ENCODE measurements at regions not wholly inside any gene's neighbourhood (a gene's known extent, or its start where the extent isn't known, plus 50 kb on each side); places are given as distances from the start of the nearest gene placed in this dataset.

DNA sequence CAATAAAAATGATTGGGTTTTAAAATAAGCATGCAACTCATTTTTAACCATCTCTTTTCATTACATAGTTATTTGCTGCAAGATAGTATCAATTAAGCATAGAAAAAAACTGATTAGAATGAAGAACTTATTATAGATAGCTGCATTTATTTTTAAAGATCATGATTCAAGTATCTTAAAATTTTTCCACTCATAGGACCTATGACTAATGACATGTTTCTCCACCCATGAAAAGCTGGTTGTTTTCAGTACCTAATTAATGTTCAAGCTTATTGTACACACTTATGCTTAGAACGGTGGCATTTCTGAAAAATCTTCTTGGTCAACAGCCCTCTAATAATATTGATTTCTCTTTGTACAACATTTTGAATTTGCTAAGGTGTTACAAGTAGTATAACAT lies 193.5 kb upstream of the PITX2 start:
- WGBS (ENCODE audit: missing lambda C conversion rate): 8% methylated on average over 1 of the region's 1 CpG
- ChIA-PET CTCF (no interaction called here), POLR2A (no interaction called here)
- FAIRE-seq: no peak
- TF ChIP-seq JUN (IDR thresholded peaks at IDR 0.05) (no peak), ZC3H11A (IDR thresholded peaks at IDR 0.05) (no peak), ZNF302 (CRISPR knock-in tag; IDR thresholded peaks at IDR 0.05) (no peak), KDM1A (IDR thresholded peaks at IDR 0.05; ENCODE audit: low read depth) (no peak)
- TF ChIP-seq, protein P1, sequence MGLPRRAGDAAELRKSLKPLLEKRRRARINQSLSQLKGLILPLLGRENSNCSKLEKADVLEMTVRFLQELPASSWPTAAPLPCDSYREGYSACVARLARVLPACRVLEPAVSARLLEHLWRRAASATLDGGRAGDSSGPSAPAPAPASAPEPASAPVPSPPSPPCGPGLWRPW (IDR thresholded peaks at IDR 0.05): no peak
- TF ChIP-seq, protein P2, sequence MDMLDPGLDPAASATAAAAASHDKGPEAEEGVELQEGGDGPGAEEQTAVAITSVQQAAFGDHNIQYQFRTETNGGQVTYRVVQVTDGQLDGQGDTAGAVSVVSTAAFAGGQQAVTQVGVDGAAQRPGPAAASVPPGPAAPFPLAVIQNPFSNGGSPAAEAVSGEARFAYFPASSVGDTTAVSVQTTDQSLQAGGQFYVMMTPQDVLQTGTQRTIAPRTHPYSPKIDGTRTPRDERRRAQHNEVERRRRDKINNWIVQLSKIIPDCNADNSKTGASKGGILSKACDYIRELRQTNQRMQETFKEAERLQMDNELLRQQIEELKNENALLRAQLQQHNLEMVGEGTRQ (IDR thresholded peaks at IDR 0.05): no peak
- no peak overlapping the region for H3K4me3 ChIP-seq
- no peak overlapping the region for H3K4me2 ChIP-seq
- no peak for DNase-seq (ENCODE audit: low read depth in 1 of 2, low spot score in 1 of 2)
- no peaks in the 10 kb centered on the region for H3K9me3 ChIP-seq
- ATAC-seq: no peak
- no peak overlapping the region for H3K27ac ChIP-seq
- H3K4me1 ChIP-seq: no peaks in the 10 kb centered on the region

DNA sequence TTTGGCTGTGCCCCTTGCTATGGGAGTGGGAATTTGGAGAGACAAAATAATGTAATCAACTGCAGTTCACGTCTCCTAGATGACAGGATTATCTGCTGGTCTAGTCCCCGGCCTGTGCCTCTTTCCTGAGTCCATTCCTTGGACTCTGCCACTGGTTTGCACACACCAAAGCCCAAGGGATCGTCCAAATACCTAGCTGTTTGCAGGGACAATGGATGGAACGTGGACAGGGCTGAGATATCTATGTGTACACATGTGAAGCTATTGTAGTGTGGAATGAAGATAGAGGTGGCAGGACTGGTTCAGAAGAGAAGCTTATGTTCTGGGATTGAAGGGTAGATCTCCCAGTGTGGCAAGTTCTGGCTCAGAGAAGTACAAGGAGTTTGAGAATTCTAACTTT lies 198.3 kb upstream of the PITX2 start:
- WGBS (ENCODE audit: missing lambda C conversion rate): 11% methylated on average over 4 of the region's 4 CpGs
- ChIA-PET CTCF (no interaction called here), POLR2A (no interaction called here)
- H3K9me3 ChIP-seq: no peaks in the 10 kb centered on the region
- no peak for DNase-seq (ENCODE audit: low read depth in 1 of 2, low spot score in 1 of 2)
- no peak overlapping the region for H3K4me2 ChIP-seq
- no peak for FAIRE-seq
- H3K27ac ChIP-seq: no peak overlapping the region
- ATAC-seq: no peak
- TF ChIP-seq CBX8 (IDR thresholded peaks at IDR 0.05) (no peak), GATA3 (IDR thresholded peaks at IDR 0.05; ENCODE audit: borderline replicate concordance) (no peak)
- TF ChIP-seq, protein P3, sequence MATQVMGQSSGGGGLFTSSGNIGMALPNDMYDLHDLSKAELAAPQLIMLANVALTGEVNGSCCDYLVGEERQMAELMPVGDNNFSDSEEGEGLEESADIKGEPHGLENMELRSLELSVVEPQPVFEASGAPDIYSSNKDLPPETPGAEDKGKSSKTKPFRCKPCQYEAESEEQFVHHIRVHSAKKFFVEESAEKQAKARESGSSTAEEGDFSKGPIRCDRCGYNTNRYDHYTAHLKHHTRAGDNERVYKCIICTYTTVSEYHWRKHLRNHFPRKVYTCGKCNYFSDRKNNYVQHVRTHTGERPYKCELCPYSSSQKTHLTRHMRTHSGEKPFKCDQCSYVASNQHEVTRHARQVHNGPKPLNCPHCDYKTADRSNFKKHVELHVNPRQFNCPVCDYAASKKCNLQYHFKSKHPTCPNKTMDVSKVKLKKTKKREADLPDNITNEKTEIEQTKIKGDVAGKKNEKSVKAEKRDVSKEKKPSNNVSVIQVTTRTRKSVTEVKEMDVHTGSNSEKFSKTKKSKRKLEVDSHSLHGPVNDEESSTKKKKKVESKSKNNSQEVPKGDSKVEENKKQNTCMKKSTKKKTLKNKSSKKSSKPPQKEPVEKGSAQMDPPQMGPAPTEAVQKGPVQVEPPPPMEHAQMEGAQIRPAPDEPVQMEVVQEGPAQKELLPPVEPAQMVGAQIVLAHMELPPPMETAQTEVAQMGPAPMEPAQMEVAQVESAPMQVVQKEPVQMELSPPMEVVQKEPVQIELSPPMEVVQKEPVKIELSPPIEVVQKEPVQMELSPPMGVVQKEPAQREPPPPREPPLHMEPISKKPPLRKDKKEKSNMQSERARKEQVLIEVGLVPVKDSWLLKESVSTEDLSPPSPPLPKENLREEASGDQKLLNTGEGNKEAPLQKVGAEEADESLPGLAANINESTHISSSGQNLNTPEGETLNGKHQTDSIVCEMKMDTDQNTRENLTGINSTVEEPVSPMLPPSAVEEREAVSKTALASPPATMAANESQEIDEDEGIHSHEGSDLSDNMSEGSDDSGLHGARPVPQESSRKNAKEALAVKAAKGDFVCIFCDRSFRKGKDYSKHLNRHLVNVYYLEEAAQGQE (IDR thresholded peaks at IDR 0.05): no peak
- no peak overlapping the region for H3K4me3 ChIP-seq
- H3K4me1 ChIP-seq: no peaks in the 10 kb centered on the region

DNA sequence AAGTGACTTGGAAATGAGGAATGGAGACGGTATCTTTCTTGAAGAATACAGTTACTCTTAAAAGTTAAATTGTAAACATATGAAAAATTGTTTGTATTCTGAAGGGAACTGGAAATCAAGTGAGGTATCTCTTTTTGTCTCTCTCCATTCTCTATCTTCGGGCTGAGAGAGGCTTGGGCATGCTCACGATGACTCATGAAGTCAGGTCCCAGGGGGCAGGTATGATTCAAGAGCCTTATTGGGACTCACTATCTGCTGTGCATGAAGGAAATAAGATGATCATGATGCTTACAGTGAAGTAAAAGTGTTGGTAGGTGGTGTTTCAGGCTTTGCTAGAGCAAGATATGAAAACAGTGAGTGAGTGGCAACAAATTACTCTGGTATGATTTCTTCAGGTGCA lies 200.4 kb upstream of the PITX2 start:
- Histone ChIP-seq H3K4me2 (no peak overlapping the region), H3K9me3 (no peaks in the 10 kb centered on the region), H3K27ac (no peak overlapping the region), H3K4me3 (no peak overlapping the region), H3K4me1 (no peaks in the 10 kb centered on the region)
- ChIA-PET POLR2A (no interaction called here), CTCF (no interaction called here)
- FAIRE-seq (no peak), DNase-seq (ENCODE audit: low read depth in 1 of 2, low spot score in 1 of 2) (no peak), ATAC-seq (no peak)
- TF ChIP-seq ESRRA (IDR thresholded peaks at IDR 0.05; ENCODE audit: borderline replicate concordance, low read length): no peak
- TF ChIP-seq JUNB (IDR thresholded peaks at IDR 0.05): no peak
- no peak for TF ChIP-seq ZFP36 (IDR thresholded peaks at IDR 0.05; ENCODE audit: borderline replicate concordance, partially characterized antibody)
- TF ChIP-seq KDM5A (IDR thresholded peaks at IDR 0.05): no peak
- no peak for TF ChIP-seq KDM1A (IDR thresholded peaks at IDR 0.05; ENCODE audit: low read depth)
- no peak for TF ChIP-seq RAD21 (conservative IDR thresholded peaks at IDR 0.05 in 1 of 2, IDR thresholded peaks at IDR 0.05 in 1 of 2)
- TF ChIP-seq NR3C1 (IDR thresholded peaks at IDR 0.05): no peak
- no peak for TF ChIP-seq EHF (CRISPR knock-in tag; IDR thresholded peaks at IDR 0.05)
- TF ChIP-seq TFCP2L1 (CRISPR knock-in tag; IDR thresholded peaks at IDR 0.05): no peak
- TF ChIP-seq PHF8 (IDR thresholded peaks at IDR 0.05; ENCODE audit: borderline replicate concordance, low read depth): no peak
- TF ChIP-seq, protein P2 (IDR thresholded peaks at IDR 0.05): no peak
- TF ChIP-seq HOXA7 (CRISPR knock-in tag; IDR thresholded peaks at IDR 0.05): no peak
- TF ChIP-seq HOXB13 (CRISPR knock-in tag; IDR thresholded peaks at IDR 0.05; ENCODE audit: low read depth): no peak
- TF ChIP-seq EHMT2 (IDR thresholded peaks at IDR 0.05; ENCODE audit: low read depth): no peak
- no peak for TF ChIP-seq EP300 (IDR thresholded peaks at IDR 0.05)
- no peak for TF ChIP-seq RNF2 (IDR thresholded peaks at IDR 0.05; ENCODE audit: borderline replicate concordance, low read depth)
- 39% methylated on average over 3 of the region's 3 CpGs for WGBS (ENCODE audit: missing lambda C conversion rate)
